H1 (cell line): ENCODE measurements at regions not wholly inside any gene's neighbourhood (a gene's known extent, or its start where the extent isn't known, plus 50 kb on each side); places are given as distances from the start of the nearest gene placed in this dataset.

ENCODE experiments used
- CTCF ChIA-PET: fragments of 300-600 bp; sonication (Branson Sonifier 250); formaldehyde crosslinking; loops from one replicate; lab custom pipeline; 2021; ENCODE audit not compliant: partially characterized antibody; lab: Charles Lee
- POLR2A ChIA-PET: fragments of 300-600 bp; sonication (Branson Sonifier 250); formaldehyde crosslinking; loops from one replicate; lab custom pipeline; 2021; ENCODE audit warnings: inconsistent platforms; ENCODE audit not compliant: partially characterized antibody; lab: Charles Lee
- DNase-seq, 2 experiments: peaks; one replicate each; pipeline versions ENCODE4 v3.0.0 to v3.0.0-alpha.2; 2010 to 2022; ENCODE audit warnings: low spot score in 2 of 2, low read depth in 1 of 2, mixed read lengths in 1 of 2
- FAIRE-seq: peaks from 2 replicates; lab custom pipeline; 2011; peaks lifted over from hg19 to GRCh38; lab: Jason Lieb, UNC
- H2AFZ ChIP-seq: 2 replicates; pipeline ENCODE4 v1.8.1; 2012; ENCODE audit warnings: low read length, inconsistent platforms
- H2AK5ac ChIP-seq: 2 replicates; pipeline ENCODE4 v1.6.1; 2013; ENCODE audit warnings: low read depth, low read length
- H2BK120ac ChIP-seq: replicated peaks from 2 replicates; pipeline ENCODE3; 2013; ENCODE audit warnings: low read depth, low read length, inconsistent platforms
- H2BK12ac ChIP-seq: 2 replicates; pipeline ENCODE4 v1.6.1; 2013; ENCODE audit warnings: low read depth, low read length
- H2BK15ac ChIP-seq: 2 replicates; pipeline ENCODE4 v1.6.1; 2013; ENCODE audit warnings: low read length
- H2BK20ac ChIP-seq: 2 replicates; pipeline ENCODE4 v1.6.1; 2013; ENCODE audit warnings: low read length
- H2BK5ac ChIP-seq: 2 replicates; pipeline ENCODE4 v1.6.1; 2013; ENCODE audit warnings: low read depth, low read length
- H3K14ac ChIP-seq: 2 replicates; pipeline ENCODE4 v1.6.1; 2013; ENCODE audit warnings: inconsistent platforms; ENCODE audit not compliant: insufficient read length
- H3K18ac ChIP-seq: 2 replicates; pipeline ENCODE4 v1.6.1; 2013; ENCODE audit warnings: low read length; ENCODE audit errors: extremely low read depth
- H3K23ac ChIP-seq: 2 replicates; pipeline ENCODE4 v1.6.1; 2013; ENCODE audit warnings: inconsistent platforms; ENCODE audit not compliant: insufficient read length
- H3K23me2 ChIP-seq: 2 replicates; pipeline ENCODE4 v1.6.1; 2013; ENCODE audit warnings: low read depth, low read length
- H3K27ac ChIP-seq: 2 replicates; pipeline ENCODE4 v1.6.1; 2011; ENCODE audit warnings: low read depth, low read length, inconsistent platforms
- H3K27me3 ChIP-seq, 4 experiments: replicated peaks in 1 of 4; 1 replicate in 1 of 4; 2 replicates in 3 of 4; pipeline versions ENCODE4 v1.6.1 to v1.8.1; 2011 to 2013; ENCODE audit warnings: low read length in 3 of 4, mild to moderate bottlenecking in 3 of 4, inconsistent platforms in 2 of 4, mixed read lengths in 2 of 4, moderate library complexity in 1 of 4; ENCODE audit not compliant: control insufficient read depth in 3 of 4, insufficient read depth in 3 of 4; ENCODE audit errors: extremely low read depth in 1 of 4
- H3K36me3 ChIP-seq, 4 experiments: 2 replicates each; pipeline versions ENCODE4 v1.6.1 to v1.8.1; 2011 to 2013; ENCODE audit warnings: mild to moderate bottlenecking in 4 of 4, low read length in 3 of 4, moderate library complexity in 2 of 4, control low read depth in 1 of 4, inconsistent platforms in 1 of 4; ENCODE audit not compliant: insufficient read depth in 4 of 4, control insufficient read depth in 2 of 4
- H3K4ac ChIP-seq: replicated peaks from 2 replicates; pipeline ENCODE3; 2013; ENCODE audit warnings: low read length, low read depth, mixed read lengths, inconsistent platforms; ENCODE audit not compliant: insufficient read length
- H3K4me1 ChIP-seq, 4 experiments: replicated peaks in 1 of 4; 1 replicate in 1 of 4; 2 replicates in 3 of 4; pipeline versions ENCODE4 v1.6.1 to v1.8.1; 2011 to 2013; ENCODE audit warnings: low read length in 3 of 4, inconsistent platforms in 2 of 4, mixed read lengths in 1 of 4; ENCODE audit not compliant: insufficient read depth in 4 of 4, control insufficient read depth in 3 of 4
- H3K4me2 ChIP-seq, 2 experiments: 2 replicates each; pipeline versions ENCODE4 v1.6.1 to v1.8.1; 2011 to 2013; ENCODE audit warnings: low read depth in 2 of 2, low read length in 2 of 2, control low read depth in 1 of 2, inconsistent platforms in 1 of 2, mild to moderate bottlenecking in 1 of 2; ENCODE audit not compliant: insufficient read depth in 1 of 2
- H3K4me3 ChIP-seq, 4 experiments: fragments of 200-600, 300-600 bp in 1 of 4; sonication (generic), shearing (Covaris generic), sonication (Bioruptor Twin) in 1 of 4; 2 replicates each; pipeline versions ENCODE4 v1.5.1 to v1.8.1; 2011 to 2016; ENCODE audit warnings: low read length in 4 of 4, low read depth in 3 of 4, control low read depth in 2 of 4, inconsistent platforms in 2 of 4, mild to moderate bottlenecking in 2 of 4, mixed read lengths in 1 of 4, moderate library complexity in 1 of 4; ENCODE audit not compliant: insufficient read depth in 2 of 4; ENCODE audit errors: extremely low read depth in 1 of 4
- H3K56ac ChIP-seq: replicated peaks from 2 replicates; pipeline ENCODE3; 2013; ENCODE audit warnings: low read depth, mild to moderate bottlenecking, mixed read lengths, low read length, inconsistent platforms; ENCODE audit not compliant: insufficient read length
- H3K79me1 ChIP-seq: 2 replicates; pipeline ENCODE4 v1.6.1; 2013; ENCODE audit warnings: low read depth, low read length, control low read depth
- H3K79me2 ChIP-seq, 2 experiments: 2 replicates each; pipeline versions ENCODE4 v1.6.1 to v1.8.1; 2012 to 2013; ENCODE audit warnings: low read length in 2 of 2, mild to moderate bottlenecking in 2 of 2, inconsistent platforms in 1 of 2; ENCODE audit not compliant: insufficient read depth in 2 of 2, control insufficient read depth in 1 of 2
- H3K9ac ChIP-seq, 4 experiments: replicated peaks in 1 of 4; 1 replicate in 1 of 4; 2 replicates in 3 of 4; pipeline versions ENCODE4 v1.6.1 to v1.8.1; 2011 to 2013; ENCODE audit warnings: low read depth in 3 of 4, low read length in 3 of 4, control low read depth in 2 of 4, mild to moderate bottlenecking in 2 of 4, moderate library complexity in 2 of 4, inconsistent platforms in 1 of 4; ENCODE audit errors: extremely low read depth in 1 of 4
- H3K9me3 ChIP-seq, 2 experiments: 2 replicates each; pipeline versions ENCODE4 v1.6.1 to v1.8.1; 2012 to 2013; ENCODE audit warnings: mild to moderate bottlenecking in 2 of 2, moderate library complexity in 2 of 2, control low read depth in 1 of 2, inconsistent platforms in 1 of 2, low read depth in 1 of 2, low read length in 1 of 2, mixed read lengths in 1 of 2; ENCODE audit not compliant: insufficient read depth in 2 of 2
- H4K20me1 ChIP-seq, 2 experiments: replicated peaks in 1 of 2; 2 replicates each; pipeline versions ENCODE3 to v1.8.1; 2011 to 2013; ENCODE audit warnings: inconsistent platforms in 2 of 2, low read length in 2 of 2, mild to moderate bottlenecking in 1 of 2; ENCODE audit not compliant: insufficient read depth in 2 of 2, control insufficient read depth in 1 of 2
- H4K5ac ChIP-seq: 2 replicates; pipeline ENCODE4 v1.6.1; 2013; ENCODE audit warnings: low read length, low read depth, mixed read lengths, inconsistent platforms; ENCODE audit not compliant: insufficient read length
- H4K8ac ChIP-seq: 2 replicates; pipeline ENCODE4 v1.8.0; 2013; ENCODE audit warnings: mild to moderate bottlenecking, moderate library complexity, low read length, inconsistent platforms; ENCODE audit not compliant: insufficient read depth; ENCODE audit errors: extremely low read depth
- H4K91ac ChIP-seq: replicated peaks from 2 replicates; pipeline ENCODE3; 2013; ENCODE audit warnings: low read length, mixed read lengths, inconsistent platforms; ENCODE audit not compliant: insufficient read length
- WGBS, 2 experiments: shearing (Covaris generic) in 1 of 2; methylation state at CpG; one replicate each; pipeline versions ENCODE4 v1.1.6 to v1.1.7; 2013 to 2015; ENCODE audit warnings: low lambda C conversion rate in 2 of 2, mixed read lengths in 2 of 2, inconsistent platforms in 1 of 2, low coverage in 1 of 2, missing lambda C conversion rate in 1 of 2; ENCODE audit not compliant: insufficient replicate concordance in 2 of 2, insufficient coverage in 1 of 2, insufficient read length in 1 of 2; ENCODE audit errors: extremely low coverage in 1 of 2, missing lambda C conversion rate in 1 of 2; 5-methylcytosine and 5-hydroxymethylcytosine counted together
- TF ChIP-seq, protein P1 (sequence below): fragments of 300-600 bp; sonication (generic); IDR thresholded peaks from 2 replicates; pipeline ENCODE4 v1.7.1; 2012; ENCODE audit warnings: low read length, moderate library complexity, mild to moderate bottlenecking, inconsistent platforms; ENCODE audit not compliant: insufficient replicate concordance

DNA sequence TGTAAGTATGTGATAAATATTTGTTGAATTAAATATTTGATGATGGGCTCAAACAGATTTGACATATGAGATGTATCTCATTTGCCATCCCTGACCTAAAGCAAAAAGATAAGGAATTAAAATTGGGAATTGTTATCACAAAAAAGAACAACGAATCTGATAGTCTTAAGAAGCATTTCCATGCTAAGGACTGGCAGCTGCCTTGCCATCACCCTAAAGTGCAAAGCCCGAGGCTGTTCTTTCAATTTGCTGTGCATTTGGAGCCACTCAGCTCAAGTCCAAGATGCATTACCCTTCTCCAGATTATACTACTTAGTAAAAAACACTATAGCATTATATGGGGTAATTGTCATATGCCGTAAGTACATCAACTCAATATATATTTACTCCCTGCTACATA is 618.3 kb upstream of the CLINT1 start:
- H2BK15ac ChIP-seq = no peak overlapping the region
- no peak overlapping the region for H3K9ac ChIP-seq
- no peaks in the 10 kb centered on the region for H4K20me1 ChIP-seq
- H2AK5ac ChIP-seq = no peak overlapping the region
- H3K4me1 ChIP-seq = no peaks in the 10 kb centered on the region
- H4K8ac ChIP-seq = no peak overlapping the region
- H3K4ac ChIP-seq = no peak overlapping the region
- no peak overlapping the region for H2BK5ac ChIP-seq
- H3K4me3 ChIP-seq = no peak overlapping the region
- no peak overlapping the region for H3K56ac ChIP-seq
- CTCF ChIA-PET = no interaction called here
- FAIRE-seq (no peak), DNase-seq (no peak)
- no peak overlapping the region for H4K91ac ChIP-seq
- no peak overlapping the region for H3K23ac ChIP-seq
- H2BK120ac ChIP-seq = no peak overlapping the region
- no peak overlapping the region for H2BK12ac ChIP-seq
- no peak overlapping the region for H2BK20ac ChIP-seq
- POLR2A ChIA-PET = no interaction called here
- no peaks in the 10 kb centered on the region for H3K23me2 ChIP-seq
- no peaks in the 10 kb centered on the region for H3K9me3 ChIP-seq
- H2AFZ ChIP-seq = no peak overlapping the region
- H3K79me2 ChIP-seq = no peaks in the 10 kb centered on the region
- no peaks in the 10 kb centered on the region for H3K27me3 ChIP-seq
- no peak overlapping the region for H3K14ac ChIP-seq
- no peak overlapping the region for H4K5ac ChIP-seq
- 94% methylated on average over 3 of the region's 3 CpGs; no CpG with 5 or more reads in 1 of the 2 experiments for WGBS, 2 experiments
- H3K18ac ChIP-seq = no peak overlapping the region
- TF ChIP-seq, protein P1, sequence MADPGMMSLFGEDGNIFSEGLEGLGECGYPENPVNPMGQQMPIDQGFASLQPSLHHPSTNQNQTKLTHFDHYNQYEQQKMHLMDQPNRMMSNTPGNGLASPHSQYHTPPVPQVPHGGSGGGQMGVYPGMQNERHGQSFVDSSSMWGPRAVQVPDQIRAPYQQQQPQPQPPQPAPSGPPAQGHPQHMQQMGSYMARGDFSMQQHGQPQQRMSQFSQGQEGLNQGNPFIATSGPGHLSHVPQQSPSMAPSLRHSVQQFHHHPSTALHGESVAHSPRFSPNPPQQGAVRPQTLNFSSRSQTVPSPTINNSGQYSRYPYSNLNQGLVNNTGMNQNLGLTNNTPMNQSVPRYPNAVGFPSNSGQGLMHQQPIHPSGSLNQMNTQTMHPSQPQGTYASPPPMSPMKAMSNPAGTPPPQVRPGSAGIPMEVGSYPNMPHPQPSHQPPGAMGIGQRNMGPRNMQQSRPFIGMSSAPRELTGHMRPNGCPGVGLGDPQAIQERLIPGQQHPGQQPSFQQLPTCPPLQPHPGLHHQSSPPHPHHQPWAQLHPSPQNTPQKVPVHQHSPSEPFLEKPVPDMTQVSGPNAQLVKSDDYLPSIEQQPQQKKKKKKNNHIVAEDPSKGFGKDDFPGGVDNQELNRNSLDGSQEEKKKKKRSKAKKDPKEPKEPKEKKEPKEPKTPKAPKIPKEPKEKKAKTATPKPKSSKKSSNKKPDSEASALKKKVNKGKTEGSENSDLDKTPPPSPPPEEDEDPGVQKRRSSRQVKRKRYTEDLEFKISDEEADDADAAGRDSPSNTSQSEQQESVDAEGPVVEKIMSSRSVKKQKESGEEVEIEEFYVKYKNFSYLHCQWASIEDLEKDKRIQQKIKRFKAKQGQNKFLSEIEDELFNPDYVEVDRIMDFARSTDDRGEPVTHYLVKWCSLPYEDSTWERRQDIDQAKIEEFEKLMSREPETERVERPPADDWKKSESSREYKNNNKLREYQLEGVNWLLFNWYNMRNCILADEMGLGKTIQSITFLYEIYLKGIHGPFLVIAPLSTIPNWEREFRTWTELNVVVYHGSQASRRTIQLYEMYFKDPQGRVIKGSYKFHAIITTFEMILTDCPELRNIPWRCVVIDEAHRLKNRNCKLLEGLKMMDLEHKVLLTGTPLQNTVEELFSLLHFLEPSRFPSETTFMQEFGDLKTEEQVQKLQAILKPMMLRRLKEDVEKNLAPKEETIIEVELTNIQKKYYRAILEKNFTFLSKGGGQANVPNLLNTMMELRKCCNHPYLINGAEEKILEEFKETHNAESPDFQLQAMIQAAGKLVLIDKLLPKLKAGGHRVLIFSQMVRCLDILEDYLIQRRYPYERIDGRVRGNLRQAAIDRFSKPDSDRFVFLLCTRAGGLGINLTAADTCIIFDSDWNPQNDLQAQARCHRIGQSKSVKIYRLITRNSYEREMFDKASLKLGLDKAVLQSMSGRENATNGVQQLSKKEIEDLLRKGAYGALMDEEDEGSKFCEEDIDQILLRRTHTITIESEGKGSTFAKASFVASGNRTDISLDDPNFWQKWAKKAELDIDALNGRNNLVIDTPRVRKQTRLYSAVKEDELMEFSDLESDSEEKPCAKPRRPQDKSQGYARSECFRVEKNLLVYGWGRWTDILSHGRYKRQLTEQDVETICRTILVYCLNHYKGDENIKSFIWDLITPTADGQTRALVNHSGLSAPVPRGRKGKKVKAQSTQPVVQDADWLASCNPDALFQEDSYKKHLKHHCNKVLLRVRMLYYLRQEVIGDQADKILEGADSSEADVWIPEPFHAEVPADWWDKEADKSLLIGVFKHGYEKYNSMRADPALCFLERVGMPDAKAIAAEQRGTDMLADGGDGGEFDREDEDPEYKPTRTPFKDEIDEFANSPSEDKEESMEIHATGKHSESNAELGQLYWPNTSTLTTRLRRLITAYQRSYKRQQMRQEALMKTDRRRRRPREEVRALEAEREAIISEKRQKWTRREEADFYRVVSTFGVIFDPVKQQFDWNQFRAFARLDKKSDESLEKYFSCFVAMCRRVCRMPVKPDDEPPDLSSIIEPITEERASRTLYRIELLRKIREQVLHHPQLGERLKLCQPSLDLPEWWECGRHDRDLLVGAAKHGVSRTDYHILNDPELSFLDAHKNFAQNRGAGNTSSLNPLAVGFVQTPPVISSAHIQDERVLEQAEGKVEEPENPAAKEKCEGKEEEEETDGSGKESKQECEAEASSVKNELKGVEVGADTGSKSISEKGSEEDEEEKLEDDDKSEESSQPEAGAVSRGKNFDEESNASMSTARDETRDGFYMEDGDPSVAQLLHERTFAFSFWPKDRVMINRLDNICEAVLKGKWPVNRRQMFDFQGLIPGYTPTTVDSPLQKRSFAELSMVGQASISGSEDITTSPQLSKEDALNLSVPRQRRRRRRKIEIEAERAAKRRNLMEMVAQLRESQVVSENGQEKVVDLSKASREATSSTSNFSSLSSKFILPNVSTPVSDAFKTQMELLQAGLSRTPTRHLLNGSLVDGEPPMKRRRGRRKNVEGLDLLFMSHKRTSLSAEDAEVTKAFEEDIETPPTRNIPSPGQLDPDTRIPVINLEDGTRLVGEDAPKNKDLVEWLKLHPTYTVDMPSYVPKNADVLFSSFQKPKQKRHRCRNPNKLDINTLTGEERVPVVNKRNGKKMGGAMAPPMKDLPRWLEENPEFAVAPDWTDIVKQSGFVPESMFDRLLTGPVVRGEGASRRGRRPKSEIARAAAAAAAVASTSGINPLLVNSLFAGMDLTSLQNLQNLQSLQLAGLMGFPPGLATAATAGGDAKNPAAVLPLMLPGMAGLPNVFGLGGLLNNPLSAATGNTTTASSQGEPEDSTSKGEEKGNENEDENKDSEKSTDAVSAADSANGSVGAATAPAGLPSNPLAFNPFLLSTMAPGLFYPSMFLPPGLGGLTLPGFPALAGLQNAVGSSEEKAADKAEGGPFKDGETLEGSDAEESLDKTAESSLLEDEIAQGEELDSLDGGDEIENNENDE = no peak
- H3K4me2 ChIP-seq = no peak overlapping the region
- no peaks in the 10 kb centered on the region for H3K36me3 ChIP-seq
- no peak overlapping the region for H3K27ac ChIP-seq
- no peaks in the 10 kb centered on the region for H3K79me1 ChIP-seq
